ENCODE measurements at regions not wholly inside any gene's neighbourhood (a gene's known extent, or its start where the extent isn't known, plus 50 kb on each side); places are given as distances from the start of the nearest gene placed in this dataset.

- H3K9me3 ChIP-seq, result no peaks in the 10 kb centered on the region
- DNase-seq (no peak), ATAC-seq (no peak)
- no peaks in the 10 kb centered on the region for H3K36me3 ChIP-seq
- H3K4me3 ChIP-seq, result no peak overlapping the region
- TF ChIP-seq POLR2A (IDR thresholded peaks at IDR 0.05) (no peak), CTCF (IDR thresholded peaks at IDR 0.05) (no peak)
- H3K4me1 ChIP-seq, result no peaks in the 10 kb centered on the region
- intact Hi-C loops (cut with DNase I), result no loop called here
- 38% methylated on average over 4 of the region's 4 CpGs for WGBS (ENCODE audit: insufficient coverage, low coverage, low lambda C conversion rate, missing lambda C conversion rate)
- no peaks in the 10 kb centered on the region for H3K27me3 ChIP-seq
- no peak overlapping the region for H3K27ac ChIP-seq
These were observed 649.1 kb downstream of the NYAP2 start for GRCh38 chr2:226048611-226049010.

- TF ChIP-seq CTCF (IDR thresholded peaks at IDR 0.05) (no peak), POLR2A (IDR thresholded peaks at IDR 0.05) (no peak)
- Histone ChIP-seq H3K36me3 (no peaks in the 10 kb centered on the region), H3K27me3 (no peaks in the 10 kb centered on the region), H3K4me1 (no peaks in the 10 kb centered on the region), H3K4me3 (no peak overlapping the region), H3K27ac (no peak overlapping the region), H3K9me3 (no peaks in the 10 kb centered on the region)
- intact Hi-C loops (cut with DNase I), result no loop called here
- DNase-seq, result no peak
- WGBS (ENCODE audit: insufficient coverage, low coverage, low lambda C conversion rate, missing lambda C conversion rate), result 79% methylated on average over 7 of the region's 8 CpGs
- ATAC-seq, result no peak
These were observed 645.6 kb downstream of the NYAP2 start for GRCh38 chr2:226045080-226045479.

- no peaks in the 10 kb centered on the region for H3K27me3 ChIP-seq
- no peak overlapping the region for H3K27ac ChIP-seq
- no peak overlapping the region for H3K4me3 ChIP-seq
- DNase-seq, result no peak
- H3K4me1 ChIP-seq, result no peaks in the 10 kb centered on the region
- intact Hi-C loops (cut with DNase I), result no loop called here
- TF ChIP-seq POLR2A (IDR thresholded peaks at IDR 0.05) (no peak), CTCF (IDR thresholded peaks at IDR 0.05) (no peak)
- H3K9me3 ChIP-seq, result no peaks in the 10 kb centered on the region
- H3K36me3 ChIP-seq, result no peaks in the 10 kb centered on the region
- 81% methylated on average over 2 of the region's 2 CpGs for WGBS (ENCODE audit: insufficient coverage, low coverage, low lambda C conversion rate, missing lambda C conversion rate)
- no peak for ATAC-seq
These were observed 640.9 kb downstream of the NYAP2 start for GRCh38 chr2:226040344-226040900.

GRCh38 chr2:226037526-226037925 is 638.0 kb downstream of the NYAP2 start:
- no peaks in the 10 kb centered on the region for H3K4me1 ChIP-seq
- no peaks in the 10 kb centered on the region for H3K9me3 ChIP-seq
- no peaks in the 10 kb centered on the region for H3K27me3 ChIP-seq
- intact Hi-C loops (cut with DNase I), result no loop called here
- no peaks in the 10 kb centered on the region for H3K36me3 ChIP-seq
- TF ChIP-seq POLR2A (IDR thresholded peaks at IDR 0.05) (no peak), CTCF (IDR thresholded peaks at IDR 0.05) (no peak)
- DNase-seq, result no peak
- 68% methylated on average over 2 of the region's 2 CpGs for WGBS (ENCODE audit: insufficient coverage, low coverage, low lambda C conversion rate, missing lambda C conversion rate)
- H3K27ac ChIP-seq, result no peak overlapping the region
- ATAC-seq, result no peak
- H3K4me3 ChIP-seq, result no peak overlapping the region
